H9 (cell line): ENCODE measurements at regions not wholly inside any gene's neighbourhood (a gene's known extent, or its start where the extent isn't known, plus 50 kb on each side); places are given as distances from the start of the nearest gene placed in this dataset.

Experiments used
- DNase-seq: peaks from one replicate; pipeline ENCODE4 v3.0.0-alpha.2; 2017
- H2AFZ ChIP-seq: one replicate; pipeline ENCODE4 v1.6.1; 2013; ENCODE audit warnings: mild to moderate bottlenecking, low read length, control low read depth, moderate library complexity
- H2AK5ac ChIP-seq: 2 replicates; pipeline ENCODE4 v1.6.1; 2013; ENCODE audit warnings: low read length, control low read depth, mixed read lengths; ENCODE audit not compliant: insufficient read length
- H2BK120ac ChIP-seq: one replicate; pipeline ENCODE4 v1.6.1; 2013; ENCODE audit warnings: low read depth, mild to moderate bottlenecking, low read length, control low read depth, inconsistent platforms; ENCODE audit not compliant: poor library complexity, severe bottlenecking
- H2BK12ac ChIP-seq: 2 replicates; pipeline ENCODE4 v1.6.1; 2013; ENCODE audit warnings: low read length, control low read depth, mixed read lengths, low read depth; ENCODE audit not compliant: insufficient read length
- H2BK15ac ChIP-seq: 2 replicates; pipeline ENCODE4 v1.6.1; 2013; ENCODE audit warnings: low read depth, low read length, control low read depth
- H2BK20ac ChIP-seq: one replicate; pipeline ENCODE4 v1.6.1; 2013; ENCODE audit warnings: low read depth, mild to moderate bottlenecking, low read length, control low read depth, inconsistent platforms; ENCODE audit not compliant: poor library complexity, severe bottlenecking
- H2BK5ac ChIP-seq: 2 replicates; pipeline ENCODE4 v1.6.1; 2013; ENCODE audit warnings: low read length, control low read depth, mixed read lengths; ENCODE audit not compliant: insufficient read length
- H3K14ac ChIP-seq: 2 replicates; pipeline ENCODE4 v1.6.1; 2013; ENCODE audit warnings: low read length, control low read depth; ENCODE audit not compliant: insufficient read depth
- H3K18ac ChIP-seq: 2 replicates; pipeline ENCODE4 v1.6.1; 2013; ENCODE audit warnings: low read depth, mild to moderate bottlenecking, mixed read lengths, low read length, control low read depth; ENCODE audit not compliant: insufficient read length
- H3K23ac ChIP-seq: 2 replicates; pipeline ENCODE4 v1.6.1; 2013; ENCODE audit warnings: low read length, control low read depth, mixed read lengths, low read depth; ENCODE audit not compliant: insufficient read length
- H3K23me2 ChIP-seq: 2 replicates; pipeline ENCODE4 v1.6.1; 2013; ENCODE audit warnings: low read depth, mild to moderate bottlenecking, mixed read lengths, low read length, control low read depth; ENCODE audit not compliant: insufficient read length, poor library complexity, severe bottlenecking
- H3K27ac ChIP-seq: 2 replicates; pipeline ENCODE4 v1.5.1; 2013; ENCODE audit warnings: low read length, control low read depth, mixed read lengths, low read depth; ENCODE audit not compliant: insufficient read length
- H3K27me3 ChIP-seq: 2 replicates; pipeline ENCODE4 v1.6.1; 2013; ENCODE audit warnings: low read length, control low read depth, inconsistent platforms; ENCODE audit not compliant: insufficient read depth
- H3K4ac ChIP-seq: 2 replicates; pipeline ENCODE4 v1.6.1; 2013; ENCODE audit warnings: low read depth, mild to moderate bottlenecking, control low read depth, inconsistent platforms, low read length, moderate library complexity
- H3K4me1 ChIP-seq: 2 replicates; pipeline ENCODE4 v1.6.1; 2013; ENCODE audit warnings: low read length, control low read depth, inconsistent platforms; ENCODE audit not compliant: insufficient read depth
- H3K4me2 ChIP-seq: 2 replicates; pipeline ENCODE4 v1.6.1; 2013; ENCODE audit warnings: low read length, control low read depth, mixed read lengths; ENCODE audit not compliant: insufficient read length, insufficient read depth
- H3K56ac ChIP-seq: 2 replicates; pipeline ENCODE4 v1.6.1; 2013; ENCODE audit warnings: low read depth, mild to moderate bottlenecking, mixed read lengths, low read length, control low read depth; ENCODE audit not compliant: insufficient read length
- H3K79me1 ChIP-seq: 2 replicates; pipeline ENCODE4 v1.6.1; 2013; ENCODE audit warnings: low read depth, mild to moderate bottlenecking, moderate library complexity, low read length, control low read depth, inconsistent platforms; ENCODE audit not compliant: insufficient read depth, poor library complexity, severe bottlenecking
- H3K79me2 ChIP-seq: 2 replicates; pipeline ENCODE4 v1.6.1; 2013; ENCODE audit warnings: low read length, control low read depth, inconsistent platforms; ENCODE audit not compliant: insufficient read depth
- H3K9ac ChIP-seq: 2 replicates; pipeline ENCODE4 v1.6.1; 2013; ENCODE audit warnings: low read length, control low read depth, mixed read lengths; ENCODE audit not compliant: insufficient read length; ENCODE audit errors: extremely low read depth
- H3K9me3 ChIP-seq: one replicate; pipeline ENCODE4 v1.6.1; 2013; ENCODE audit warnings: low read depth, low read length, inconsistent platforms; ENCODE audit not compliant: control insufficient read depth
- H3T11ph ChIP-seq: one replicate; pipeline ENCODE4 v1.6.1; 2013; ENCODE audit warnings: mild to moderate bottlenecking, low read length, control low read depth, inconsistent platforms
- H4K20me1 ChIP-seq: one replicate; pipeline ENCODE4 v1.6.1; 2013; ENCODE audit not compliant: control insufficient read depth, insufficient read length, insufficient read depth
- H4K5ac ChIP-seq: 2 replicates; pipeline ENCODE4 v1.6.1; 2013; ENCODE audit warnings: low read depth, mild to moderate bottlenecking, mixed read lengths, low read length, control low read depth; ENCODE audit not compliant: insufficient read length
- H4K8ac ChIP-seq: replicated peaks from 2 replicates; pipeline ENCODE4 v1.6.1; 2013; ENCODE audit warnings: low read length, control low read depth, mixed read lengths, low read depth; ENCODE audit not compliant: insufficient read length
- H4K91ac ChIP-seq: 2 replicates; pipeline ENCODE4 v1.6.1; 2013; ENCODE audit warnings: low read depth, mild to moderate bottlenecking, moderate library complexity, mixed read lengths, low read length, control low read depth; ENCODE audit not compliant: insufficient read length
- H3K27ac Mint-ChIP-seq, 3 experiments: 2 replicates in 2 of 3; 3 replicates in 1 of 3; pipeline ENCODE4 v1.8.0; 2020 to 2021; ENCODE audit warnings: mixed read lengths in 3 of 3, mild to moderate bottlenecking in 1 of 3, moderate library complexity in 1 of 3
- H3K27me3 Mint-ChIP-seq: 2 replicates; pipeline ENCODE4 v1.8.0; 2021; ENCODE audit warnings: low read depth, mild to moderate bottlenecking, moderate library complexity, mixed read lengths
- H3K36me3 Mint-ChIP-seq, 3 experiments: 2 replicates in 2 of 3; 3 replicates in 1 of 3; pipeline ENCODE4 v1.8.0; 2020 to 2021; ENCODE audit warnings: low read depth in 3 of 3, mixed read lengths in 3 of 3; ENCODE audit not compliant: insufficient read depth in 1 of 3
- H3K4me1 Mint-ChIP-seq, 2 experiments: 2 replicates each; pipeline ENCODE4 v1.8.0; 2020; ENCODE audit warnings: mixed read lengths in 2 of 2
- H3K4me3 Mint-ChIP-seq, 2 experiments: 2 replicates in 1 of 2; 3 replicates in 1 of 2; pipeline ENCODE4 v1.8.0; 2020 to 2021; ENCODE audit warnings: mild to moderate bottlenecking in 2 of 2, mixed read lengths in 2 of 2, moderate library complexity in 1 of 2
- H3K9me3 Mint-ChIP-seq, 2 experiments: 2 replicates in 1 of 2; 3 replicates in 1 of 2; pipeline ENCODE4 v1.8.0; 2020; ENCODE audit warnings: mild to moderate bottlenecking in 2 of 2, mixed read lengths in 2 of 2, moderate library complexity in 1 of 2
- CTCF ChIP-seq: fragments of 200-600 bp; sonication (generic); conservative IDR thresholded peaks from 3 replicates; pipeline ENCODE4 v1.8.0; 2021; ENCODE audit warnings: antibody characterized with exemption, mild to moderate bottlenecking
- WGBS: extraction: QIAGEN DNeasy Blood & Tissue Kit; methylation state at CpG from one replicate; pipeline ENCODE4 v1.1.7; 2013; ENCODE audit warnings: missing lambda C conversion rate, low lambda C conversion rate, mixed read lengths; ENCODE audit not compliant: insufficient read length; ENCODE audit errors: extremely low coverage; 5-methylcytosine and 5-hydroxymethylcytosine counted together

- no peak overlapping the region for H3K56ac ChIP-seq
- H2AFZ ChIP-seq, result no peak overlapping the region
- no peak overlapping the region for H2BK12ac ChIP-seq
- H3K4ac ChIP-seq, result no peak overlapping the region
- Mint-ChIP-seq H3K27ac (0 out of 7 replicates have a peak overlapping the region, but pooled peaks of 1 of the 3 experiments have one; percentile 2), H3K27me3 (no peaks in the 10 kb centered on the region), H3K4me1 (peaks cover 0 to 12% of the 10 kb centered on the region in 2 experiments; a peak in 2 of 4 replicates), H3K4me3 (no peak overlapping the region), H3K36me3 (no peaks in the 10 kb centered on the region), H3K9me3 (no peaks in the 10 kb centered on the region; a peak in 1 of 5 replicates)
- no peak for DNase-seq
- no peaks in the 10 kb centered on the region for H3K9me3 ChIP-seq
- H4K8ac ChIP-seq, result no peak overlapping the region
- H3K23me2 ChIP-seq, result no peaks in the 10 kb centered on the region
- H3T11ph ChIP-seq, result no peak overlapping the region
- no peak overlapping the region for H3K4me2 ChIP-seq
- no peaks in the 10 kb centered on the region for H3K4me1 ChIP-seq
- no peak overlapping the region for H2BK120ac ChIP-seq
- H3K9ac ChIP-seq, result no peak overlapping the region
- H2BK15ac ChIP-seq, result no peak overlapping the region
- H2AK5ac ChIP-seq, result no peak overlapping the region
- no peak overlapping the region for H3K23ac ChIP-seq
- no peak overlapping the region for H2BK5ac ChIP-seq
- no peak overlapping the region for H3K27ac ChIP-seq
- no peaks in the 10 kb centered on the region for H3K79me2 ChIP-seq
- TF ChIP-seq CTCF, result no peak
- H4K91ac ChIP-seq, result no peak overlapping the region
- H3K79me1 ChIP-seq, result no peaks in the 10 kb centered on the region
- H2BK20ac ChIP-seq, result no peak overlapping the region
- no CpG with 5 or more reads among the region's 2 CpGs for WGBS
- no peak overlapping the region for H3K14ac ChIP-seq
- no peak overlapping the region for H4K5ac ChIP-seq
- H4K20me1 ChIP-seq, result no peaks in the 10 kb centered on the region
- H3K27me3 ChIP-seq, result no peaks in the 10 kb centered on the region
- no peak overlapping the region for H3K18ac ChIP-seq
These were observed 120.1 kb downstream of the MFAP3L start for GRCh38 chr4:169906104-169906503.
